Trophoblast cell (in vitro differentiated cells and primary cell): ENCODE measurements at regions not wholly inside any gene's neighbourhood (a gene's known extent, or its start where the extent isn't known, plus 50 kb on each side); places are given as distances from the start of the nearest gene placed in this dataset.

Source experiments
- DNase-seq, 2 donors: peaks; one replicate each; pipeline ENCODE4 v3.0.0-alpha.2; 2016
- H2AFZ ChIP-seq: 2 replicates; pipeline ENCODE4 v1.6.1; 2013; ENCODE audit warnings: low read length, moderate library complexity, mild to moderate bottlenecking; ENCODE audit not compliant: insufficient read depth, poor library complexity
- H2AK5ac ChIP-seq: 2 replicates; pipeline ENCODE4 v1.6.1; 2013; ENCODE audit warnings: mild to moderate bottlenecking, low read length
- H2BK120ac ChIP-seq: 2 replicates; pipeline ENCODE4 v1.6.1; 2013; ENCODE audit warnings: low read length, mild to moderate bottlenecking, moderate library complexity; ENCODE audit not compliant: insufficient read depth, poor library complexity
- H2BK12ac ChIP-seq: 2 replicates; pipeline ENCODE4 v1.6.1; 2013; ENCODE audit warnings: mild to moderate bottlenecking, low read length, moderate library complexity
- H2BK5ac ChIP-seq: 2 replicates; pipeline ENCODE4 v1.6.1; 2013; ENCODE audit warnings: low read length, low read depth, moderate library complexity, mild to moderate bottlenecking; ENCODE audit not compliant: poor library complexity
- H3K14ac ChIP-seq: 2 replicates; pipeline ENCODE4 v1.6.1; 2013; ENCODE audit warnings: mild to moderate bottlenecking, low read length
- H3K18ac ChIP-seq: 2 replicates; pipeline ENCODE4 v1.6.1; 2013; ENCODE audit warnings: mild to moderate bottlenecking, low read length
- H3K23ac ChIP-seq: 2 replicates; pipeline ENCODE4 v1.6.1; 2013; ENCODE audit warnings: low read length
- H3K27ac ChIP-seq: 2 replicates; pipeline ENCODE4 v1.5.1; 2013; ENCODE audit warnings: low read depth, mild to moderate bottlenecking, inconsistent platforms, low read length, moderate library complexity
- H3K27me3 ChIP-seq: 2 replicates; pipeline ENCODE4 v1.6.1; 2013; ENCODE audit warnings: inconsistent platforms, mild to moderate bottlenecking, low read length, moderate library complexity; ENCODE audit not compliant: insufficient read depth
- H3K36me3 ChIP-seq, 2 experiments: 1 replicate in 1 of 2; 2 replicates in 1 of 2; pipeline ENCODE4 v1.6.1; 2013; ENCODE audit warnings: low read length in 2 of 2, mild to moderate bottlenecking in 2 of 2, moderate library complexity in 1 of 2; ENCODE audit not compliant: insufficient read depth in 2 of 2, control insufficient read depth in 1 of 2
- H3K4ac ChIP-seq: 2 replicates; pipeline ENCODE4 v1.6.1; 2013; ENCODE audit warnings: low read depth, mild to moderate bottlenecking, low read length, moderate library complexity
- H3K4me1 ChIP-seq, 2 experiments: 1 replicate in 1 of 2; 2 replicates in 1 of 2; pipeline ENCODE4 v1.6.1; 2013; ENCODE audit warnings: low read length in 2 of 2, mild to moderate bottlenecking in 2 of 2, moderate library complexity in 1 of 2; ENCODE audit not compliant: insufficient read depth in 2 of 2, control insufficient read depth in 1 of 2
- H3K4me2 ChIP-seq: 2 replicates; pipeline ENCODE4 v1.6.1; 2013; ENCODE audit warnings: inconsistent platforms, mild to moderate bottlenecking, low read length, moderate library complexity
- H3K4me3 ChIP-seq: 2 replicates; pipeline ENCODE4 v1.5.1; 2013; ENCODE audit warnings: mild to moderate bottlenecking, low read depth, low read length, inconsistent platforms
- H3K79me1 ChIP-seq: one replicate; pipeline ENCODE4 v1.6.1; 2013; ENCODE audit warnings: low read length
- H3K79me2 ChIP-seq: 2 replicates; pipeline ENCODE4 v1.6.1; 2013; ENCODE audit warnings: low read length, mild to moderate bottlenecking; ENCODE audit not compliant: control insufficient read depth, insufficient read depth, poor library complexity
- H3K9ac ChIP-seq: 2 replicates; pipeline ENCODE4 v1.6.1; 2013; ENCODE audit warnings: mild to moderate bottlenecking, low read length
- H3K9me3 ChIP-seq: 2 replicates; pipeline ENCODE4 v1.6.1; 2013; ENCODE audit warnings: low read depth, mild to moderate bottlenecking, control low read depth, inconsistent platforms, low read length; ENCODE audit not compliant: insufficient read depth
- H4K12ac ChIP-seq: 2 replicates; pipeline ENCODE4 v1.6.1; 2013; ENCODE audit warnings: low read depth, mild to moderate bottlenecking, low read length, moderate library complexity
- H4K8ac ChIP-seq: 2 replicates; pipeline ENCODE4 v1.6.1; 2013; ENCODE audit warnings: low read depth, mild to moderate bottlenecking, low read length, moderate library complexity
- H4K91ac ChIP-seq: one replicate; pipeline ENCODE4 v1.6.1; 2013; ENCODE audit warnings: low read depth, mild to moderate bottlenecking, low read length, moderate library complexity
- WGBS: extraction: QIAGEN DNeasy Blood & Tissue Kit; methylation state at CpG from one replicate; pipeline ENCODE4 v1.1.7; 2013; ENCODE audit warnings: missing lambda C conversion rate; ENCODE audit not compliant: insufficient read length, insufficient coverage; ENCODE audit errors: extremely low coverage; 5-methylcytosine and 5-hydroxymethylcytosine counted together

DNA sequence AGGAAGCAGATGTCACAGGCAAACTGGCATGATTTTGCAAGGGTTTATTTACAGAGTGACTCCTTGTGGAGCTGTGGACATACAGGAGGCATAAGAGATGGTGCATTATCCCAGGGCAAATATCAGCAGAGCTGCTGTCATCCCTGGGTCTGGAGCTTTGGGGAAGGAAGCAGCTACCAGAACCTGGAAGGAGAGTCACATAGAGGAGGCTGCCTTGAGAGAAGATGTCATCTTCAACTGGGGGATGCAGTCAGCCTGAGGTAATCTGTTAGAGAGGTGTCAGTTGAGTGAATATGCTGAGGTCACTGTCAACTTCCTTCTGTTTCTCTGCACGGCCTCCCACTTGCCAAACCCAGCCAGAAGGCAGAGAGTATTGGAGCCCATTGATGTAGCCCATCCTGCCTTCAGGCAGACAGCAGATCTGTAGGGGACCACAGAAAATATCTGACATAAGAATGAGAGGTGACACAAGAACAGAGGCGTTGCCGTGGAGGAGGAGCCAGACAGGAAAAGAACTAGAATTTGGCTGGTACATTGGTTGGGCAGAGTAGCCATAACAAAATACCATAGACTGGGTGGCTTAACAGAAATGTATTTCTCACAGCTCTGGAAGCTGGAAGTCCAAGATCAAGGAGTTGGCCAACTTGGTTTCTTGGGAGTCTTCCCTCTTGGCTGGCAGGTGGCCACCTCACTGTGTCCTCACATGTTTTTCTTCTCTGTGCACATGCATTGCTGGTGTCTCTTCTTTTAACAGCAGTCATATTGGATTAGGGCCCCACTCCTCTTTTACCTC, 102.8 kb downstream of the SNX18 start:
- Histone ChIP-seq H3K14ac (no peak overlapping the region), H3K23ac (no peak overlapping the region), H3K79me2 (no peaks in the 10 kb centered on the region), H2AFZ (no peak overlapping the region), H2AK5ac (no peak overlapping the region), H3K36me3 (no peaks in the 10 kb centered on the region), H2BK5ac (no peak overlapping the region), H3K4me3 (no peak overlapping the region), H4K12ac (no peak overlapping the region), H3K9me3 (peaks cover 2% of the 10 kb centered on the region), H3K79me1 (no peaks in the 10 kb centered on the region), H3K4me1 (no peaks in the 10 kb centered on the region), H2BK12ac (no peak overlapping the region), H2BK120ac (no peak overlapping the region), H3K27ac (no peak overlapping the region), H3K27me3 (no peaks in the 10 kb centered on the region), H3K4me2 (no peak overlapping the region), H4K8ac (no peak overlapping the region), H3K9ac (no peak overlapping the region), H4K91ac (no peak overlapping the region), H3K18ac (no peak overlapping the region), H3K4ac (no peak overlapping the region)
- no peak for DNase-seq
- no CpG with 5 or more reads among the region's 3 CpGs for WGBS

DNA sequence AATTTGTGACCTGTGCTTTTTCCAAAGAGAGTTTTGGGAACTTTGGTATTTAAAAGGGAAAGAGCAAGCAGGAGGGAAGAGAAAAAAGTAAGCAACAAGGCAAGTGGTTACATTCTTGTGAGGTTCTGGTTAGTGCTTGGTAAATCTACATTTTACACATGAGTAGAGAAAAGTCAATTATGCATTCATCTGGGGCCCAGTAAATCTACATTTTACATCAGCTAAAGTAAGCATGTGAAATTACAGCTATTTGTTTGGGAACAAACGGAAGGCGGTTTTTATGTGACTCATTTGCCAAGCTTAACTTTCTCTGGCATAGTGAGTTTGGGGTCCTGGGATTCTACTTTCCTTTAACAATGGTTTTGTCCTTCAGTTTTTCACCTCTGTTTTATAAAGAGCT, 102.2 kb downstream of the SNX18 start:
- Histone ChIP-seq H4K12ac (no peak overlapping the region), H3K4ac (no peak overlapping the region), H3K79me2 (no peaks in the 10 kb centered on the region), H3K9ac (no peak overlapping the region), H2AFZ (no peak overlapping the region), H2AK5ac (no peak overlapping the region), H4K8ac (no peak overlapping the region), H3K79me1 (no peaks in the 10 kb centered on the region), H3K27me3 (no peaks in the 10 kb centered on the region), H2BK120ac (no peak overlapping the region), H3K4me2 (no peak overlapping the region), H3K27ac (no peak overlapping the region), H3K18ac (no peak overlapping the region), H2BK5ac (no peak overlapping the region), H3K4me1 (no peaks in the 10 kb centered on the region), H3K14ac (no peak overlapping the region), H3K23ac (no peak overlapping the region), H3K36me3 (no peaks in the 10 kb centered on the region), H3K9me3 (peaks cover 2% of the 10 kb centered on the region), H3K4me3 (no peak overlapping the region), H2BK12ac (no peak overlapping the region), H4K91ac (no peak overlapping the region)
- WGBS, result no CpG with 5 or more reads among the region's 2 CpGs
- no peak for DNase-seq

DNA sequence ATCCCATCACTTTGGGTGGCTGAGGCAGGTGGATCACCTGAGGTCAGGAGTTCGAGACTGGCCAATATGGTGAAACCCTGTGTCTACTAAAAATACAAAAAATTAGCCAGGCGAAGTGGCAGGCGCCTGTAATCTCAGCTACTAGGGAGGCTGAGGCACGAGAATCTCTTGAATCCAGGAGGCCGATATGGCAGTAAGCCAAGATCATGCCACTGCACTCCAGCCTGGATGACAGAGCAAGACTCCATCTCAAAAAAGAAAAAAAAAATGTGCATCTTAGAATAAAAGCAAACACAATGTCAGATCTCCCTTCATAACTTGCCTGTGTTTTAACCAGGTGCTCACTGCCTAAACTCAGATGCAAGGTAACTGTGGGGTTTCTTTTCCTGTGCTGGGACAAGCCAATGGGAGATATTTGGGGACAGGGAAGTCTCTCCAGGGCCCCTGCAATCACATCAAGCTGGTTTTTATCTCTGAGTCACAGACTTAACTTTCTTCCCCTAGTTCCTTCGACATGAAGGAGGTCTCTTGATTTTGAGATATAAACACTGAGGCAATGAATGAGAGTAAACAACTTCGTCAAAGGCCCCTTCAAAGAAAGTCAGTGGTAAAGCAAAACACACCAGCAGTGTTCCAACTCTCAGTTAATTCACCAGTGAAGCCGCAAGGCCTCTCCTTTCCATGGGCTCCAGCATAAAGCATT, 99.1 kb downstream of the SNX18 start:
- Histone ChIP-seq H2BK120ac (no peak overlapping the region), H3K23ac (no peak overlapping the region), H2AK5ac (no peak overlapping the region), H4K12ac (no peak overlapping the region), H3K79me2 (no peaks in the 10 kb centered on the region), H3K27me3 (no peaks in the 10 kb centered on the region), H3K27ac (no peak overlapping the region), H3K18ac (no peak overlapping the region), H2BK5ac (no peak overlapping the region), H3K9ac (no peak overlapping the region), H3K4ac (no peak overlapping the region), H3K79me1 (no peaks in the 10 kb centered on the region), H3K4me3 (no peak overlapping the region), H2AFZ (no peak overlapping the region), H4K8ac (no peak overlapping the region), H3K36me3 (no peaks in the 10 kb centered on the region), H4K91ac (no peak overlapping the region), H2BK12ac (no peak overlapping the region), H3K4me1 (peaks cover 0 to under 1% of the 10 kb centered on the region in 2 experiments), H3K4me2 (no peak overlapping the region), H3K14ac (no peak overlapping the region), H3K9me3 (no peaks in the 10 kb centered on the region)
- WGBS, result no CpG with 5 or more reads among the region's 8 CpGs
- DNase-seq, result no peak

- H3K79me2 ChIP-seq, result no peaks in the 10 kb centered on the region
- no peak overlapping the region for H3K27ac ChIP-seq
- H3K79me1 ChIP-seq, result no peaks in the 10 kb centered on the region
- H3K23ac ChIP-seq, result no peak overlapping the region
- no peak overlapping the region for H3K4me3 ChIP-seq
- H3K36me3 ChIP-seq, result no peaks in the 10 kb centered on the region
- peak; percentile 68 to 84 for DNase-seq
- H2BK12ac ChIP-seq, result no peak overlapping the region
- H2BK5ac ChIP-seq, result no peak overlapping the region
- no peaks in the 10 kb centered on the region for H3K9me3 ChIP-seq
- H4K8ac ChIP-seq, result no peak overlapping the region
- no peak overlapping the region for H3K4ac ChIP-seq
- H4K12ac ChIP-seq, result no peak overlapping the region
- H2AK5ac ChIP-seq, result no peak overlapping the region
- no peaks in the 10 kb centered on the region for H3K27me3 ChIP-seq
- no peak overlapping the region for H2BK120ac ChIP-seq
- no peak overlapping the region for H3K4me2 ChIP-seq
- no peak overlapping the region for H2AFZ ChIP-seq
- H3K18ac ChIP-seq, result no peak overlapping the region
- H4K91ac ChIP-seq, result no peak overlapping the region
- no peak overlapping the region for H3K9ac ChIP-seq
- H3K4me1 ChIP-seq, result peaks cover 0 to 4% of the 10 kb centered on the region in 2 experiments
- H3K14ac ChIP-seq, result no peak overlapping the region
- no CpG with 5 or more reads among the region's 3 CpGs for WGBS
These were observed 98.5 kb downstream of the SNX18 start for GRCh38 chr5:54616031-54616430.
